ENCODE measurements at regions not wholly inside any gene's neighbourhood (a gene's known extent, or its start where the extent isn't known, plus 50 kb on each side); places are given as distances from the start of the nearest gene placed in this dataset.

GRCh38 chr3:76514836-76515235 is 525.1 kb upstream of the ROBO2 start:
- TF ChIP-seq POLR2A (IDR thresholded peaks at IDR 0.05; ENCODE audit: low read depth, low read length) = no peak
- no peak for TF ChIP-seq TAF1 (IDR thresholded peaks at IDR 0.05; ENCODE audit: borderline replicate concordance, low read depth, low read length)
- no peak for TF ChIP-seq POLR2AphosphoS5 (IDR thresholded peaks at IDR 0.05; ENCODE audit: low read depth, low read length)

Measured in GM12892 (cell line).